B cell (primary cell): ENCODE measurements at regions not wholly inside any gene's neighbourhood (a gene's known extent, or its start where the extent isn't known, plus 50 kb on each side); places are given as distances from the start of the nearest gene placed in this dataset.

Source experiments
- ATAC-seq: fragments of 200-7000 bp; cut with Tn5 transposase; one replicate; pipeline ENCODE4 v1.10.0; 2021; ENCODE audit warnings: low read depth, mild to moderate bottlenecking, moderate number of reproducible peaks, moderate library complexity
- CTCF ChIA-PET: fragments of 350-600 bp; sonication (Branson Sonifier 250); formaldehyde crosslinking; loops from one replicate; lab custom pipeline; 2021; ENCODE audit warnings: antibody characterized with exemption, inconsistent platforms; lab: Charles Lee
- POLR2A ChIA-PET: fragments of 350-600 bp; sonication (Branson Sonifier 250); formaldehyde crosslinking; loops from one replicate; lab custom pipeline; 2021; ENCODE audit warnings: antibody characterized with exemption; lab: Charles Lee
- DNase-seq: peaks from one replicate; pipeline ENCODE4 v3.0.0; 2013
- H2AFZ ChIP-seq: 2 replicates; pipeline ENCODE4 v1.6.1; 2012; ENCODE audit warnings: mild to moderate bottlenecking, low read depth, low read length; ENCODE audit not compliant: insufficient read depth, poor library complexity, severe bottlenecking
- H3K27ac ChIP-seq, 2 donors: 1 replicate in 1 of 2; 2 replicates in 1 of 2; pipeline ENCODE4 v1.5.1; 2012 to 2013; ENCODE audit warnings: low read length in 2 of 2, mild to moderate bottlenecking in 2 of 2, moderate library complexity in 1 of 2
- H3K27me3 ChIP-seq, 4 experiments: fragments of 200-600 bp in 1 of 4; sonication (generic) in 1 of 4; replicated peaks in 1 of 4; 1 replicate in 2 of 4; 2 replicates in 2 of 4; pipeline versions ENCODE4 v1.6.1 to v1.7.0; 2013 to 2016; ENCODE audit warnings: low read length in 3 of 4, mild to moderate bottlenecking in 2 of 4, mixed read lengths in 1 of 4, moderate library complexity in 1 of 4; ENCODE audit not compliant: insufficient read depth in 4 of 4, control insufficient read depth in 3 of 4; ENCODE audit errors: control extremely low read depth in 1 of 4
- H3K36me3 ChIP-seq, 2 experiments: replicated peaks in 1 of 2; 1 replicate in 1 of 2; 2 replicates in 1 of 2; pipeline versions ENCODE4 v1.6.1 to v1.7.1; 2013; ENCODE audit warnings: low read length in 1 of 2; ENCODE audit not compliant: insufficient read depth in 2 of 2, control insufficient read depth in 1 of 2; ENCODE audit errors: control extremely low read depth in 1 of 2, extremely low read depth in 1 of 2
- H3K4me1 ChIP-seq, 2 donors: fragments of 200-600 bp in 1 of 2; sonication (generic) in 1 of 2; 1 replicate in 1 of 2; 2 replicates in 1 of 2; pipeline versions ENCODE4 v1.5.1 to v1.6.1; 2013 to 2017; ENCODE audit warnings: low read length in 2 of 2; ENCODE audit not compliant: control insufficient read depth in 2 of 2, insufficient read depth in 2 of 2
- H3K4me2 ChIP-seq: replicated peaks from 2 replicates; pipeline ENCODE3; 2012; ENCODE audit warnings: mild to moderate bottlenecking, low read depth, low read length; ENCODE audit not compliant: poor library complexity, severe bottlenecking
- H3K4me3 ChIP-seq, 5 experiments: fragments of 200-600 bp in 1 of 5; sonication (generic) in 1 of 5; 1 replicate in 3 of 5; 2 replicates in 2 of 5; pipeline versions ENCODE4 v1.5.1 to v1.7.0; 2011 to 2016; ENCODE audit warnings: low read length in 4 of 5, mild to moderate bottlenecking in 4 of 5, low read depth in 2 of 5, control low read depth in 1 of 5, moderate library complexity in 1 of 5; ENCODE audit not compliant: insufficient read depth in 1 of 5; ENCODE audit errors: control extremely low read depth in 1 of 5, extremely low read depth in 1 of 5
- H3K79me2 ChIP-seq: fragments of 200-600 bp; sonication (generic); one replicate; pipeline ENCODE4 v1.6.0; 2016; ENCODE audit warnings: low read length; ENCODE audit not compliant: control insufficient read depth, insufficient read depth
- H3K9ac ChIP-seq: fragments of 200-600 bp; sonication (generic); 2 replicates; pipeline ENCODE4 v1.6.1; 2017; ENCODE audit warnings: mild to moderate bottlenecking, low read length, moderate library complexity
- H3K9me3 ChIP-seq, 3 donors: one replicate each; pipeline versions ENCODE4 v1.6.1 to v1.7.1; 2013; ENCODE audit warnings: low read length in 2 of 3; ENCODE audit not compliant: control insufficient read depth in 2 of 3, insufficient read depth in 1 of 3; ENCODE audit errors: control extremely low read depth in 1 of 3
- H4K20me1 ChIP-seq: 2 replicates; pipeline ENCODE4 v1.6.0; 2012; ENCODE audit warnings: mild to moderate bottlenecking, low read length; ENCODE audit not compliant: insufficient read depth, control insufficient read depth, poor library complexity, severe bottlenecking
- H3K27ac Mint-ChIP-seq: one replicate; pipeline ENCODE4 v1.8.0; 2021; ENCODE audit warnings: mixed read lengths
- H3K27me3 Mint-ChIP-seq: one replicate; pipeline ENCODE4 v1.8.0; 2021; ENCODE audit warnings: mixed read lengths
- H3K4me1 Mint-ChIP-seq: one replicate; pipeline ENCODE4 v1.8.0; 2021; ENCODE audit warnings: mixed read lengths
- H3K4me3 Mint-ChIP-seq: one replicate; pipeline ENCODE4 v1.8.0; 2021; ENCODE audit warnings: mixed read lengths
- H3K9me3 Mint-ChIP-seq: one replicate; pipeline ENCODE4 v1.8.0; 2022; ENCODE audit warnings: mixed read lengths; ENCODE audit not compliant: insufficient read depth
- EZH2 ChIP-seq: IDR thresholded peaks from 2 replicates; pipeline ENCODE4 v1.6.1; 2012; ENCODE audit warnings: borderline replicate concordance, low read depth, mild to moderate bottlenecking, moderate library complexity, low read length; ENCODE audit not compliant: insufficient read depth, poor library complexity, severe bottlenecking
- WGBS: methylation state at CpG from one replicate; pipeline ENCODE4 v1.1.5; 2013; ENCODE audit warnings: missing lambda C conversion rate; ENCODE audit not compliant: insufficient coverage; 5-methylcytosine and 5-hydroxymethylcytosine counted together
- intact Hi-C: fragments of 100-400 bp; cut with micrococcal nuclease; formaldehyde crosslinking; loops from one replicate; pipeline ENCODE4 v1.10.0; 2022
- TF ChIP-seq, protein P1 (sequence below): fragments of 200-600 bp; IDR thresholded peaks from one replicate; pipeline ENCODE4 v1.8.0; 2022; ENCODE audit warnings: antibody characterized with exemption, mild to moderate bottlenecking

DNA sequence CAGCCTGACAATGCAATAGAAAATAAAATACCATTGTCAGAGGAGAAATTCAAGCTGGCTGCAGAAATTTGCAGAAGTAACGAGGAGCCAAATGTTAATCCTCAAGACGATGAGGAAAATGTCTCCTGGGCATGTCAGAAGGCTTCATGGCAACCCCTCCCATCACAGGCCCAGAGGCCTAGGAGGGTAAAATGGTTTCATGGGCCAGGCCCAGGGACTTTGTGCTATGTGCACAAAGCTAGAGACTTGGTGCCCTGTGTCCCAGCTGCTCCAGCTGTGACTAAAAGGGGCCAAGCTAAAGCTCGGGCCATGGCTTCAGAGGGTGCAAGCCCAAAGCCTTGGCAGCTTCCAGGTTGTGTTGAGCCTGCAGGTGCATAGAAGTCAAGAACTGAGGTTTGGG lies 431.7 kb downstream of the LMO7 start:
- Histone ChIP-seq H3K9ac (no peak overlapping the region), H3K27me3 (no peaks in the 10 kb centered on the region), H2AFZ (no peak overlapping the region), H3K27ac (no peak overlapping the region), H3K9me3 (peaks cover 0 to 14% (median 2%) of the 10 kb centered on the region in 3 donors), H3K4me3 (no peak overlapping the region), H4K20me1 (no peaks in the 10 kb centered on the region), H3K4me2 (no peak overlapping the region), H3K36me3 (no peaks in the 10 kb centered on the region), H3K79me2 (no peaks in the 10 kb centered on the region), H3K4me1 (no peaks in the 10 kb centered on the region)
- intact Hi-C loops = no loop called here
- DNase-seq (no peak), ATAC-seq (no peak)
- Mint-ChIP-seq H3K4me1 (no peaks in the 10 kb centered on the region), H3K9me3 (peaks cover 10% of the 10 kb centered on the region), H3K27ac (no peak overlapping the region), H3K27me3 (no peaks in the 10 kb centered on the region), H3K4me3 (no peak overlapping the region)
- TF ChIP-seq EZH2 = no peak
- TF ChIP-seq, protein P1, sequence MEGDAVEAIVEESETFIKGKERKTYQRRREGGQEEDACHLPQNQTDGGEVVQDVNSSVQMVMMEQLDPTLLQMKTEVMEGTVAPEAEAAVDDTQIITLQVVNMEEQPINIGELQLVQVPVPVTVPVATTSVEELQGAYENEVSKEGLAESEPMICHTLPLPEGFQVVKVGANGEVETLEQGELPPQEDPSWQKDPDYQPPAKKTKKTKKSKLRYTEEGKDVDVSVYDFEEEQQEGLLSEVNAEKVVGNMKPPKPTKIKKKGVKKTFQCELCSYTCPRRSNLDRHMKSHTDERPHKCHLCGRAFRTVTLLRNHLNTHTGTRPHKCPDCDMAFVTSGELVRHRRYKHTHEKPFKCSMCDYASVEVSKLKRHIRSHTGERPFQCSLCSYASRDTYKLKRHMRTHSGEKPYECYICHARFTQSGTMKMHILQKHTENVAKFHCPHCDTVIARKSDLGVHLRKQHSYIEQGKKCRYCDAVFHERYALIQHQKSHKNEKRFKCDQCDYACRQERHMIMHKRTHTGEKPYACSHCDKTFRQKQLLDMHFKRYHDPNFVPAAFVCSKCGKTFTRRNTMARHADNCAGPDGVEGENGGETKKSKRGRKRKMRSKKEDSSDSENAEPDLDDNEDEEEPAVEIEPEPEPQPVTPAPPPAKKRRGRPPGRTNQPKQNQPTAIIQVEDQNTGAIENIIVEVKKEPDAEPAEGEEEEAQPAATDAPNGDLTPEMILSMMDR = no peak
- POLR2A ChIA-PET = no interaction called here
- 100% methylated on average over 1 of the region's 3 CpGs for WGBS
- CTCF ChIA-PET = no interaction called here

DNA sequence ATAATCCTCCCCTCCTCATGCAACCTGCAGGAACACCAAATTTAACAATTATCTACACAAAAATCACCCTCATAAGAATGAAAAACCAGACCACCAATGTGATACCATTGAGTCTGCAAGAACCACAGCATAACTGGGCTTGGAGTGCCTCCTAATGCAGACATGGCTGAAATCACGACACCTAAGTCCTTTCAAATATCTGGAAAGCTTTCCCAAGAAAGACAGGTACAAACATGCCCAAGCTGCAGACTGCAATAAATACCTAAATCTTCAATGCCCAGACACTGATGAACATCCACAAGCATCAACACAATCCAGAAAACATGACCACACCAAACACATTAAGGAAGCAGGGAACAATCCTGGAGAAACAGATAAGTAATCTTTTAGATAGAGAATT lies 417.1 kb downstream of the LMO7 start:
- Histone ChIP-seq H3K4me2 (no peak overlapping the region), H4K20me1 (no peaks in the 10 kb centered on the region), H3K9ac (no peak overlapping the region), H3K79me2 (no peaks in the 10 kb centered on the region), H3K9me3 (peaks cover 0 to 5% (median 0%) of the 10 kb centered on the region in 3 donors), H3K4me1 (no peaks in the 10 kb centered on the region), H2AFZ (no peak overlapping the region), H3K36me3 (no peaks in the 10 kb centered on the region), H3K4me3 (no peak overlapping the region), H3K27ac (no peak overlapping the region), H3K27me3 (no peaks in the 10 kb centered on the region)
- DNase-seq (no peak), ATAC-seq (no peak)
- H3K4me3 Mint-ChIP-seq = no peak overlapping the region
- peaks cover 3% of the 10 kb centered on the region for H3K27me3 Mint-ChIP-seq
- no peak overlapping the region for H3K27ac Mint-ChIP-seq
- ChIA-PET POLR2A (no interaction called here), CTCF (no interaction called here)
- 100% methylated on average over 1 of the region's 1 CpG for WGBS
- H3K4me1 Mint-ChIP-seq = no peaks in the 10 kb centered on the region
- TF ChIP-seq, protein P1 = no peak
- TF ChIP-seq EZH2 = no peak
- H3K9me3 Mint-ChIP-seq = peaks cover 2% of the 10 kb centered on the region
- intact Hi-C loops = no loop called here
